ENCODE measurements at regions not wholly inside any gene's neighbourhood (a gene's known extent, or its start where the extent isn't known, plus 50 kb on each side); places are given as distances from the start of the nearest gene placed in this dataset.

DNA sequence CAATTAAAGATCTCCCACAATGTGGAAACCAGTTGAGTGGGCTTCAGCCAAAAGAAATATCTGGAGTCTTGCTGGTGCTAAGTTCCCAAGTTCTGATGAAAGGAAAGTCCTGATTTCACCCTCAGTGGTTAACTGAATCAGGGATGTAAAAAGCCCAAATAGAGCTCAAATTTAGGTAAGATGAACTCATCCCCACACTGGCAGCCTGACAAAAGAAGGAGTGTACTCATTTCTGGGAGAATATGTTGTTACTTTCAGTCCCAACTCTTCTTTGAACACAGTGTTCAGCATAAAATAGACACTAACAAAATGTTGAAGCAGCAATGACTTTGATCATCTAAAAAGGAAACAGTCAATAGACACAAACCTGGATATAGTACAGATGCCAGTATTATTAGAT is 91.7 kb downstream of the CHRM3 start:
- TF ChIP-seq, protein P1, sequence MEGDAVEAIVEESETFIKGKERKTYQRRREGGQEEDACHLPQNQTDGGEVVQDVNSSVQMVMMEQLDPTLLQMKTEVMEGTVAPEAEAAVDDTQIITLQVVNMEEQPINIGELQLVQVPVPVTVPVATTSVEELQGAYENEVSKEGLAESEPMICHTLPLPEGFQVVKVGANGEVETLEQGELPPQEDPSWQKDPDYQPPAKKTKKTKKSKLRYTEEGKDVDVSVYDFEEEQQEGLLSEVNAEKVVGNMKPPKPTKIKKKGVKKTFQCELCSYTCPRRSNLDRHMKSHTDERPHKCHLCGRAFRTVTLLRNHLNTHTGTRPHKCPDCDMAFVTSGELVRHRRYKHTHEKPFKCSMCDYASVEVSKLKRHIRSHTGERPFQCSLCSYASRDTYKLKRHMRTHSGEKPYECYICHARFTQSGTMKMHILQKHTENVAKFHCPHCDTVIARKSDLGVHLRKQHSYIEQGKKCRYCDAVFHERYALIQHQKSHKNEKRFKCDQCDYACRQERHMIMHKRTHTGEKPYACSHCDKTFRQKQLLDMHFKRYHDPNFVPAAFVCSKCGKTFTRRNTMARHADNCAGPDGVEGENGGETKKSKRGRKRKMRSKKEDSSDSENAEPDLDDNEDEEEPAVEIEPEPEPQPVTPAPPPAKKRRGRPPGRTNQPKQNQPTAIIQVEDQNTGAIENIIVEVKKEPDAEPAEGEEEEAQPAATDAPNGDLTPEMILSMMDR (IDR thresholded peaks at IDR 0.05) = no peak
- no peak for TF ChIP-seq EP300 (IDR thresholded peaks at IDR 0.05)
- TF ChIP-seq POLR2A (IDR thresholded peaks at IDR 0.05) = no peak

Measured in ovary (tissue), 3 donors.